GM19099 (cell line): ENCODE measurements at regions not wholly inside any gene's neighbourhood (a gene's known extent, or its start where the extent isn't known, plus 50 kb on each side); places are given as distances from the start of the nearest gene placed in this dataset.

Experiments
- POLR2A ChIP-seq: IDR thresholded peaks from 3 replicates; pipeline ENCODE4 v1.6.1; 2011; ENCODE audit warnings: low read depth; ENCODE audit not compliant: insufficient read length; ENCODE audit errors: extremely low read depth

GRCh38 chr2:76323381-76323780 lies 612.7 kb upstream of the GCFC2 start:
- TF ChIP-seq POLR2A, result no peak

DNA sequence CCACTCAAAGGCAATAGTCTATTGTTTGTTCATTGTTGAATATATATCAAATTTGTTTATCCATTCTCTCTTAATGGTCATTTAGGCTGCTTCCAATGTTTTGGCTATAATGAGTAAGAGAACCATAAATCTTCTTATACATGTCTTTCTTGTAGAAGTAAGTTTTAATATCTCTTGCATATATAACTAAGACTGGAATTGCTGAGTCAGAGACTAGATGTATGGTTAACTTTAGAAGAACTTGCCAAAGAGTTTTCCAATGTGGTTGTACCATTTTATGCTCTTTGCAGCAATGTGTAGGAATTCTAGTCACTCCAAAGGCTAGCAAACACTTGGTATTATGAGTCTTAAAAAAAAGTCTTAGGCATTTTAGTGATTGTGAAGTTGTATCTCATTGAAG lies 610.0 kb upstream of the GCFC2 start:
- no peak for TF ChIP-seq POLR2A

DNA sequence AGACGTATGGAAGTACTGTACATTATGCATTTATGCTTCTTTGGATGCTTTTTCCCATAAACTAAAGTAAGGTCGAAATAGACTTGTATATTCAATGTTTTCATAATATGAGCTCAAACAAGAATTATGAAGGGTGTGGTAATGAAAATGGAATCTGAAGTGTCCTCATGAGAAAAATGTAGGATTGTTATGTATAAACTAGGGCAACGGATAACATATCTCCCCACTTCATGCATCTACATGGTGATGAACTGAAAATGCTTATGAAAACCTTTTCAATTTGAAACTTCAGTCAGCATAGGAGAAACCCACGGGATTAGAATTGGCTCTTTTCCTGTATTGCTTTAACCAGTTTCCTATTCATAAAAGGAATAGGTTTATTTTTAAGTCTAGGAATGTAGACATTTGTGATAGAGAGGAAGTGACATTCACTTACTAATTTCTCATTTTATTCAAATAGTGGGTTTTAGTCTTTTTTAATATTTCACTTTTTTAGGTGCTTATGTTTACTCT lies 608.2 kb upstream of the GCFC2 start:
- no peak for TF ChIP-seq POLR2A

DNA sequence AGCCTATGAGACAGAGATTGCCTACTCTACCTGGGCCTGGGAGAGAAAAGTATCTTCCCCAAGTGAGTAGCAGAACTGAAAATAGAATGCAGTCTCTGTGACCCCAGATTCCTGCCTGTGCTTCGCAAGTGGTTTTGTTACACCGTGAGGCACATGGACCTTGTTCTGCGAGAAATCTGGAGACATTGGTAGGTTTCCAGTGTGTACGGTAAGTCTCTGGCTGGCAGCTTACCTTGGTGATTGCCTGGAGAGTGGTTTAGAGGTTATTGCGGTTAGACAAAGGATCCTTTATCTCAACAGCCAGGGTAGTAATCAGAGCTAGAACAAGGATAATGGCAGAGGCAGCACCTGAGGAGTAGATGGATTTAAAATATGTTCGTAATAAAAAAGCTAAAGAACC lies 606.0 kb upstream of the GCFC2 start:
- TF ChIP-seq POLR2A, result no peak

GRCh38 chr2:76314271-76315020 lies 603.7 kb upstream of the GCFC2 start:
- no peak for TF ChIP-seq POLR2A

DNA sequence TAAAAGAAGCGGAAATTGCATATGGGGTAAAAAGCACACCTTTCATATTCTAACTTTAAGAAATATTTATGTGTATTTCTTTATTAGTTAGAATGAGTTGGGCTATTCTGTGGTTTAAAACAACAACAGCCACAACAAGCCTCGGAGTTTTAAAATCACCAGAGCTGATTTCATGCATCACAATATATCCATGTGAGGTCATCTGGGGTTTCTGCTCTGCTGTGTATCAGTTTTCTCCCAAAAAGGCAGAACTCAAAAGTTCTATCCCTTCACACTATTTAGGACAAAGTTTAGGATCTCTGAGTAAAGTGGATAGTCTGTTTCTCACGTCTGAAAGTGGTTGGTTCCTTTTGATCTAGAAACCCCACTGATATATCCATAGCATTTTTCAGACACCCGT lies 601.5 kb upstream of the GCFC2 start:
- no peak for TF ChIP-seq POLR2A

DNA sequence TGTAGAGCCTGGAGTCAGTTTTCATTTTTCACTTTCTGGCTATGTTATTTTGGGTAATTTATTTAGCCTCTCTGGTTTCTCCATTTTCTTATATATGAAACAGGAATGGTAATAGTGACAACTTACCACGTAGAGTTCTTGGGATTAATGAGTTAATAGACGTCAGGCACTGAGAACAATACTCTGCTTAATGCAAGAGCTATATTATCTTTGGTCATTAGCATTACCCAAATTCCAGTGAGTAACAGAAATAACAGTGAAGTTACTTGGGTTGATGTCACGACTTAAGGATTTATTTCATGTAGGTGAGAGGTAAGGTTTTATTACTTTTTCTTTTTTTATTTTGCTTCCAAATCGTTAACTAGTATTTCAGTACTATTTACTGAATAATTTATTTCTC lies 601.0 kb upstream of the GCFC2 start:
- TF ChIP-seq POLR2A, result no peak

DNA sequence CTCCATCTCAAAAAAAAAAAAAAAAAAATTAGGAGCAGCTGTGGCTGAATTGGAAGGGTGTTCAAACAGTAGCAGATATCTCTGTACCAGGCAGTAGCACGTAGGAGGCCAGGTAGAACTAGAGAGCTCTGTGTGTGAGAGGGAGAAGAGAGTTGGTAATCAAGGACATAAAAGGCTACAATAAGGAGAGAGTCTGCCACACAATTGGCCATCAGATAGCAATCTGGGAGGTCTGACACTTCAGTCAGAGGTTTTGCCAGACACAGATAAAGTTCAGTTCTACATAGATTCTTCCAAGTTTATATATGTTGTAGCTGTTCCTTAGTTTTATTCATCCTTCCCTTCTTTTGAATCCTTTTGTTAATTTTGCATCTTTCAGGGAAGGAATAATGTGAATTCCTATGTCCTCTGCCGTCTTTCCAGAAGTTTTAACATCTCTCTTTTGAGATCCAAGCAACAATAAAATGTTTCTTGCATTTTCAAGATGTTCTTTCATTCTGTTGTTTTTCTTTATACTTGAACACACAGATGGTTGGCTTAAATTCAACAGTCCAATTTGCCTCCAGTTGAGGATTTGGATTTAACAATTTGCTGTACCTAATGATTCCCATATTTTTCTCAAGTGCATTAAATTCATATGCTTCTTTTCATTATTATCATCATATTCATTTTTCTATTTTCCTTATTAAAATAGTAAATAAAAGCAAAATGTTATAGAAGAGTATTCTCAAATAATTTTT lies 600.3 kb upstream of the GCFC2 start:
- TF ChIP-seq POLR2A, result no peak

GRCh38 chr2:76307495-76307894 lies 596.8 kb upstream of the GCFC2 start:
- TF ChIP-seq POLR2A, result no peak

- no peak for TF ChIP-seq POLR2A
Observed at GRCh38 chr2:76298041-76298440, 587.3 kb upstream of the GCFC2 start.

- TF ChIP-seq POLR2A, result no peak
Observed at GRCh38 chr2:76296438-76296837, 585.7 kb upstream of the GCFC2 start.

- no peak for TF ChIP-seq POLR2A
Observed at GRCh38 chr2:76295762-76296161, 585.0 kb upstream of the GCFC2 start.

GRCh38 chr2:76288598-76288997 lies 577.9 kb upstream of the GCFC2 start:
- no peak for TF ChIP-seq POLR2A

- no peak for TF ChIP-seq POLR2A
Observed at GRCh38 chr2:76288146-76288545, 577.4 kb upstream of the GCFC2 start.

GRCh38 chr2:76283350-76283749 lies 572.6 kb upstream of the GCFC2 start:
- no peak for TF ChIP-seq POLR2A
